ENCODE measurements at regions not wholly inside any gene's neighbourhood (a gene's known extent, or its start where the extent isn't known, plus 50 kb on each side); places are given as distances from the start of the nearest gene placed in this dataset.

GRCh38 chr4:38319456-38320342 is 344.3 kb upstream of the KLF3 start (continued):
- TF ChIP-seq, protein P1, sequence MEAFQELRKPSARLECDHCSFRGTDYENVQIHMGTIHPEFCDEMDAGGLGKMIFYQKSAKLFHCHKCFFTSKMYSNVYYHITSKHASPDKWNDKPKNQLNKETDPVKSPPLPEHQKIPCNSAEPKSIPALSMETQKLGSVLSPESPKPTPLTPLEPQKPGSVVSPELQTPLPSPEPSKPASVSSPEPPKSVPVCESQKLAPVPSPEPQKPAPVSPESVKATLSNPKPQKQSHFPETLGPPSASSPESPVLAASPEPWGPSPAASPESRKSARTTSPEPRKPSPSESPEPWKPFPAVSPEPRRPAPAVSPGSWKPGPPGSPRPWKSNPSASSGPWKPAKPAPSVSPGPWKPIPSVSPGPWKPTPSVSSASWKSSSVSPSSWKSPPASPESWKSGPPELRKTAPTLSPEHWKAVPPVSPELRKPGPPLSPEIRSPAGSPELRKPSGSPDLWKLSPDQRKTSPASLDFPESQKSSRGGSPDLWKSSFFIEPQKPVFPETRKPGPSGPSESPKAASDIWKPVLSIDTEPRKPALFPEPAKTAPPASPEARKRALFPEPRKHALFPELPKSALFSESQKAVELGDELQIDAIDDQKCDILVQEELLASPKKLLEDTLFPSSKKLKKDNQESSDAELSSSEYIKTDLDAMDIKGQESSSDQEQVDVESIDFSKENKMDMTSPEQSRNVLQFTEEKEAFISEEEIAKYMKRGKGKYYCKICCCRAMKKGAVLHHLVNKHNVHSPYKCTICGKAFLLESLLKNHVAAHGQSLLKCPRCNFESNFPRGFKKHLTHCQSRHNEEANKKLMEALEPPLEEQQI (IDR thresholded peaks at IDR 0.05) = 0 out of 2 replicates have a peak, but pooled peaks have one; percentile 32
- TF ChIP-seq ZEB2 (IDR thresholded peaks at IDR 0.05) = no peak
- no peak for TF ChIP-seq NCOA4 (IDR thresholded peaks at IDR 0.05; ENCODE audit: partially characterized antibody)
- 0 out of 2 replicates have a peak, but pooled peaks have one; percentile 14 for TF ChIP-seq ARID2 (IDR thresholded peaks at IDR 0.05)
- TF ChIP-seq NR3C1 (CRISPR knock-in tag; IDR thresholded peaks at IDR 0.05) = no peak
- TF ChIP-seq MAZ (CRISPR knock-in tag; conservative IDR thresholded peaks at IDR 0.05 in 1 of 2, IDR thresholded peaks at IDR 0.05 in 1 of 2) = peak; percentile 24 to 47; a peak in 1 of 4 replicates
- TF ChIP-seq BCOR (IDR thresholded peaks at IDR 0.05) = peak; percentile 85
- TF ChIP-seq, protein P2, sequence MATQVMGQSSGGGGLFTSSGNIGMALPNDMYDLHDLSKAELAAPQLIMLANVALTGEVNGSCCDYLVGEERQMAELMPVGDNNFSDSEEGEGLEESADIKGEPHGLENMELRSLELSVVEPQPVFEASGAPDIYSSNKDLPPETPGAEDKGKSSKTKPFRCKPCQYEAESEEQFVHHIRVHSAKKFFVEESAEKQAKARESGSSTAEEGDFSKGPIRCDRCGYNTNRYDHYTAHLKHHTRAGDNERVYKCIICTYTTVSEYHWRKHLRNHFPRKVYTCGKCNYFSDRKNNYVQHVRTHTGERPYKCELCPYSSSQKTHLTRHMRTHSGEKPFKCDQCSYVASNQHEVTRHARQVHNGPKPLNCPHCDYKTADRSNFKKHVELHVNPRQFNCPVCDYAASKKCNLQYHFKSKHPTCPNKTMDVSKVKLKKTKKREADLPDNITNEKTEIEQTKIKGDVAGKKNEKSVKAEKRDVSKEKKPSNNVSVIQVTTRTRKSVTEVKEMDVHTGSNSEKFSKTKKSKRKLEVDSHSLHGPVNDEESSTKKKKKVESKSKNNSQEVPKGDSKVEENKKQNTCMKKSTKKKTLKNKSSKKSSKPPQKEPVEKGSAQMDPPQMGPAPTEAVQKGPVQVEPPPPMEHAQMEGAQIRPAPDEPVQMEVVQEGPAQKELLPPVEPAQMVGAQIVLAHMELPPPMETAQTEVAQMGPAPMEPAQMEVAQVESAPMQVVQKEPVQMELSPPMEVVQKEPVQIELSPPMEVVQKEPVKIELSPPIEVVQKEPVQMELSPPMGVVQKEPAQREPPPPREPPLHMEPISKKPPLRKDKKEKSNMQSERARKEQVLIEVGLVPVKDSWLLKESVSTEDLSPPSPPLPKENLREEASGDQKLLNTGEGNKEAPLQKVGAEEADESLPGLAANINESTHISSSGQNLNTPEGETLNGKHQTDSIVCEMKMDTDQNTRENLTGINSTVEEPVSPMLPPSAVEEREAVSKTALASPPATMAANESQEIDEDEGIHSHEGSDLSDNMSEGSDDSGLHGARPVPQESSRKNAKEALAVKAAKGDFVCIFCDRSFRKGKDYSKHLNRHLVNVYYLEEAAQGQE (IDR thresholded peaks at IDR 0.05; ENCODE audit: borderline replicate concordance) = peak; percentile 88
- TF ChIP-seq, protein P2 (CRISPR knock-in tag; IDR thresholded peaks at IDR 0.05; ENCODE audit: low read depth) = no peak
- no peak for TF ChIP-seq YY1 (IDR thresholded peaks at IDR 0.05; ENCODE audit: borderline replicate concordance in 1 of 3, control insufficient read depth in 1 of 3, extremely low read depth in 1 of 3, insufficient read depth in 3 of 3, insufficient read length in 1 of 3, insufficient replicate concordance in 2 of 3, low read depth in 1 of 3, low read length in 2 of 3)
- no peak for TF ChIP-seq SAFB2 (IDR thresholded peaks at IDR 0.05; ENCODE audit: borderline replicate concordance, low read depth, low read length, severe bottlenecking)
- peak; percentile 23 for TF ChIP-seq TCF3 (CRISPR knock-in tag; IDR thresholded peaks at IDR 0.05)
- no peak for TF ChIP-seq ZNF263 (CRISPR knock-in tag; IDR thresholded peaks at IDR 0.05; ENCODE audit: borderline replicate concordance)
- no peak for TF ChIP-seq RCOR1 (IDR thresholded peaks at IDR 0.05; ENCODE audit: borderline replicate concordance in 1 of 2, low read depth in 2 of 2, low read length in 2 of 2)
- no peak for TF ChIP-seq CAMTA2 (CRISPR knock-in tag; conservative IDR thresholded peaks at IDR 0.05)
- no peak for TF ChIP-seq MAFF (IDR thresholded peaks at IDR 0.05; ENCODE audit: low read length)
- no peak for TF ChIP-seq FOXA1 (IDR thresholded peaks at IDR 0.05; ENCODE audit: borderline replicate concordance)

Measured in K562 (cell line).